Ishikawa (cell line): ENCODE measurements at regions not wholly inside any gene's neighbourhood (a gene's known extent, or its start where the extent isn't known, plus 50 kb on each side); places are given as distances from the start of the nearest gene placed in this dataset.

Experiments
- CEBPB ChIP-seq: IDR thresholded peaks from 2 replicates; pipeline ENCODE4 v1.6.1; 2012
- CREB1 ChIP-seq: IDR thresholded peaks from 2 replicates; pipeline ENCODE4 v1.6.1; 2012; ENCODE audit warnings: low read depth
- EGR1 ChIP-seq: IDR thresholded peaks from 2 replicates; pipeline ENCODE4 v1.6.1; 2012
- EP300 ChIP-seq: IDR thresholded peaks from 2 replicates; pipeline ENCODE4 v1.6.1; 2012; ENCODE audit warnings: borderline replicate concordance
- FOXM1 ChIP-seq: IDR thresholded peaks from 2 replicates; pipeline ENCODE4 v1.6.1; 2012; ENCODE audit warnings: low read depth, borderline replicate concordance
- RAD21 ChIP-seq: IDR thresholded peaks from 2 replicates; pipeline ENCODE4 v1.6.1; 2012; ENCODE audit warnings: low read depth
- TAF1 ChIP-seq: IDR thresholded peaks from 2 replicates; pipeline ENCODE4 v1.6.1; 2012; ENCODE audit warnings: low read depth, mild to moderate bottlenecking
- TEAD4 ChIP-seq: IDR thresholded peaks from 2 replicates; pipeline ENCODE4 v1.6.1; 2012
- YY1 ChIP-seq: IDR thresholded peaks from 2 replicates; pipeline ENCODE4 v1.6.1; 2012; ENCODE audit warnings: low read depth

GRCh38 chr4:62344474-62344873, 1144.3 kb downstream of the ADGRL3 start:
- TF ChIP-seq EP300 = no peak
- TF ChIP-seq TAF1 = no peak
- no peak for TF ChIP-seq RAD21
- TF ChIP-seq YY1 = no peak
- TF ChIP-seq TEAD4 = no peak
- TF ChIP-seq CEBPB = no peak
- no peak for TF ChIP-seq FOXM1
- TF ChIP-seq CREB1 = no peak
- TF ChIP-seq EGR1 = no peak
